Posterior vena cava (tissue), 2 donors: ENCODE measurements at regions not wholly inside any gene's neighbourhood (a gene's known extent, or its start where the extent isn't known, plus 50 kb on each side); places are given as distances from the start of the nearest gene placed in this dataset.
"Not testable (repeated sequence)": the region's sequence is repeated elsewhere in the genome, so short reads cannot be mapped to it uniquely, and the experiment has no call there.

Source experiments
- DNase-seq: peaks from one replicate; pipeline ENCODE4 v3.0.0-alpha.2; 2020; ENCODE audit warnings: low spot score
- intact Hi-C, 2 donors: fragments of 100-400 bp; cut with DNase I; formaldehyde crosslinking; loops; one replicate each; pipeline versions ENCODE4 v1.14.1 to v1.14.2; 2022 to 2023
- donor health status: DM: yes; HTN: yes; CAD: no.
- donor health status: DM: yes; HTN: yes; CAD: no.

GRCh38 chr10:84693006-84693405 is 364.6 kb downstream of the CCSER2 start:
- DNase-seq = no peak
- intact Hi-C loops = no loop called here

GRCh38 chr10:84695902-84696301 is 367.5 kb downstream of the CCSER2 start:
- intact Hi-C loops = no loop called here
- no peak for DNase-seq

- DNase-seq = no peak
- intact Hi-C loops = no loop called here
Observed at GRCh38 chr10:84696610-84697009, 368.2 kb downstream of the CCSER2 start.

- DNase-seq = no peak
- intact Hi-C loops = no loop called here
Observed at GRCh38 chr10:84698989-84699388, 370.6 kb downstream of the CCSER2 start.

GRCh38 chr10:84700668-84701369 is 372.4 kb downstream of the CCSER2 start:
- DNase-seq = no peak
- intact Hi-C loops = loop anchor here in 1 of 2 donors (2.0 kb wide), 1 partner anchor 50 kb away; no protein-coding TSS in a partner anchor

- intact Hi-C loops = loop anchor here in 1 of 2 donors (2.0 kb wide), 1 partner anchor 49 kb away; no protein-coding TSS in a partner anchor
- DNase-seq = no peak
Observed at GRCh38 chr10:84701370-84701720, 373.0 kb downstream of the CCSER2 start.

- no peak for DNase-seq
- intact Hi-C loops = no loop called here
Observed at GRCh38 chr10:84704101-84704500, 375.7 kb downstream of the CCSER2 start.

- intact Hi-C loops = no loop called here
- DNase-seq = no peak
Observed at GRCh38 chr10:84706431-84706830, 378.0 kb downstream of the CCSER2 start.

GRCh38 chr10:84706875-84707274 is 378.5 kb downstream of the CCSER2 start:
- intact Hi-C loops = no loop called here
- DNase-seq = no peak

- intact Hi-C loops = no loop called here
- no peak for DNase-seq
Observed at GRCh38 chr10:84715911-84716310, 387.5 kb downstream of the CCSER2 start.

GRCh38 chr10:84718877-84719616 is 390.7 kb downstream of the CCSER2 start:
- intact Hi-C loops = no loop called here
- no peak for DNase-seq

- intact Hi-C loops = no loop called here
- no peak for DNase-seq
Observed at GRCh38 chr10:84719687-84720086, 391.3 kb downstream of the CCSER2 start.

- DNase-seq = no peak
- intact Hi-C loops = no loop called here
Observed at GRCh38 chr10:84727398-84727797, 399.0 kb downstream of the CCSER2 start.

- DNase-seq, intact Hi-C loops: not testable (repeated sequence)
Observed at GRCh38 chr10:84739126-84739525, 410.7 kb downstream of the CCSER2 start.

GRCh38 chr10:84739641-84740040 is 411.3 kb downstream of the CCSER2 start:
- intact Hi-C loops = no loop called here
- no peak for DNase-seq

GRCh38 chr10:84743483-84743882 is 415.1 kb downstream of the CCSER2 start:
- intact Hi-C loops = no loop called here
- no peak for DNase-seq

GRCh38 chr10:84755311-84755710 is 426.9 kb downstream of the CCSER2 start:
- no peak for DNase-seq

GRCh38 chr10:84756653-84757052 is 428.3 kb downstream of the CCSER2 start:
- DNase-seq, intact Hi-C loops: not testable (repeated sequence)

More at GRCh38 chr10:84755311-84755710, 426.9 kb downstream of the CCSER2 start:
- intact Hi-C loops = no loop called here

GRCh38 chr10:84761994-84762614 is 433.7 kb downstream of the CCSER2 start:
- intact Hi-C loops, DNase-seq: not testable (repeated sequence)

GRCh38 chr10:84762754-84763394 is 434.5 kb downstream of the CCSER2 start:
- intact Hi-C loops = no loop called here
- DNase-seq = peak; percentile 48
